ENCODE measurements at regions not wholly inside any gene's neighbourhood (a gene's known extent, or its start where the extent isn't known, plus 50 kb on each side); places are given as distances from the start of the nearest gene placed in this dataset.
"Not testable (repeated sequence)": the region's sequence is repeated elsewhere in the genome, so short reads cannot be mapped to it uniquely, and the experiment has no call there.

DNA sequence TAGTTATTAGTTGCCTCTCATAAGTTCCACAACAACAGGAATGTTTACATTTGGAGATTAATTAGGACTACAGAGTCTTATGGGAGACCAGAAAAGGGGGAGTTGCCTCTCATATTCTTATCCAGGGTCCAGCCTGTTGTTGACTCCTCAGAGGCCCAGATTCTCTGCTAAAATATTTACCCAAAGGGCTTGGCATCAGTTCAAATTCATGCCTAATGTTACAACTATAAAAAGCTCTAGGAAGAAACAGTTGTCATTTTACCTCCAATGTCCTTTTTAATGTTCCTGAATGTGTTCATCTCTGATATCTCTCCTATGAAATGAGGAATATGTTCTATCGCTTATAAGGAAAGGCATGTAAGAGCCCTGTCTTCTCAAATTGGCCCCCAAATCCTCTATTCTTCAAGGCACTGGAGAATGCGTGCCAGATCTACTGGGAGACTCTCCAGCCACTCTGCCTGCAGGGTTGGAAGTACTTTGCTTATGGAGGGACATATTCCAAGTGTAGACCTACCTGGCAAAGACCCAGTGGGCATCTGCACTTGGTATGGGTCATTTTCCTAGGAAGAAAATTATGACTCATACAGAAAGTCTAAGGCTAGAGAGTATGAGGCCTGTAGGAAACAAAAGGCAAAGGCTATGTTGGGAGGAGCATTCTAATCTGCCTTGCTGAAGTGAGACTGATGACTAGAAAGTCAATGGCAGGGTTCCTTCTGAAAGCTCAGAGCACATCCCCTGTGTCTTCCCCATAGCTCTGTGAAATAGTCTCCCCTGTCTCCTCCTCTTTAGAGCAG is 192.6 kb downstream of the ESM1 start:
- in situ Hi-C loops (cut with HindIII; ENCODE audit: low sequenced_read_pairs) = no loop called here
- no peak for DNase-seq (ENCODE audit: low read depth)
- TF ChIP-seq, protein P1, sequence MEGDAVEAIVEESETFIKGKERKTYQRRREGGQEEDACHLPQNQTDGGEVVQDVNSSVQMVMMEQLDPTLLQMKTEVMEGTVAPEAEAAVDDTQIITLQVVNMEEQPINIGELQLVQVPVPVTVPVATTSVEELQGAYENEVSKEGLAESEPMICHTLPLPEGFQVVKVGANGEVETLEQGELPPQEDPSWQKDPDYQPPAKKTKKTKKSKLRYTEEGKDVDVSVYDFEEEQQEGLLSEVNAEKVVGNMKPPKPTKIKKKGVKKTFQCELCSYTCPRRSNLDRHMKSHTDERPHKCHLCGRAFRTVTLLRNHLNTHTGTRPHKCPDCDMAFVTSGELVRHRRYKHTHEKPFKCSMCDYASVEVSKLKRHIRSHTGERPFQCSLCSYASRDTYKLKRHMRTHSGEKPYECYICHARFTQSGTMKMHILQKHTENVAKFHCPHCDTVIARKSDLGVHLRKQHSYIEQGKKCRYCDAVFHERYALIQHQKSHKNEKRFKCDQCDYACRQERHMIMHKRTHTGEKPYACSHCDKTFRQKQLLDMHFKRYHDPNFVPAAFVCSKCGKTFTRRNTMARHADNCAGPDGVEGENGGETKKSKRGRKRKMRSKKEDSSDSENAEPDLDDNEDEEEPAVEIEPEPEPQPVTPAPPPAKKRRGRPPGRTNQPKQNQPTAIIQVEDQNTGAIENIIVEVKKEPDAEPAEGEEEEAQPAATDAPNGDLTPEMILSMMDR (IDR thresholded peaks at IDR 0.05; ENCODE audit: low read depth, low read length, missing control alignments) = no peak
- H3K4me3 ChIP-seq (ENCODE audit: low read depth, low read length) = no peak overlapping the region

DNA sequence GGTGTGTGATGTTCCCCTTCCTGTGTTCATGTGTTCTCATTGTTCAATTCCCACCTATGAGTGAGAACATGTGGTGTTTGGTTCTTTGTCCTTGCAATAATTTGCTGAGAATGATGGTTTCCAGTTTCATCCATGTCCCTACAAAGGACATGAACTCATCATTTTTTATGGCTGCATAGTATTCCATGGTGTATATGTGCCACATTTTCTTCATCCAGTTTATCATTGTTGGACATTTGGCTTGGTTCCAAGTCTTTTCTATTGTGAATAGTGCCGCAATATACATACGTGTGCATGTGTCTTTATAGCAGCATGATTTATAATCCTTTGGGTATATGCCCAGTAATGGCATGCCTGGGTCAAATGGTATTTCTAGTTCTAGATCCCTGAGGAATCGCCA is 197.5 kb downstream of the ESM1 start:
- H3K4me3 ChIP-seq (ENCODE audit: low read depth, low read length); in situ Hi-C loops (cut with HindIII; ENCODE audit: low sequenced_read_pairs); DNase-seq (ENCODE audit: low read depth): not testable (repeated sequence)

DNA sequence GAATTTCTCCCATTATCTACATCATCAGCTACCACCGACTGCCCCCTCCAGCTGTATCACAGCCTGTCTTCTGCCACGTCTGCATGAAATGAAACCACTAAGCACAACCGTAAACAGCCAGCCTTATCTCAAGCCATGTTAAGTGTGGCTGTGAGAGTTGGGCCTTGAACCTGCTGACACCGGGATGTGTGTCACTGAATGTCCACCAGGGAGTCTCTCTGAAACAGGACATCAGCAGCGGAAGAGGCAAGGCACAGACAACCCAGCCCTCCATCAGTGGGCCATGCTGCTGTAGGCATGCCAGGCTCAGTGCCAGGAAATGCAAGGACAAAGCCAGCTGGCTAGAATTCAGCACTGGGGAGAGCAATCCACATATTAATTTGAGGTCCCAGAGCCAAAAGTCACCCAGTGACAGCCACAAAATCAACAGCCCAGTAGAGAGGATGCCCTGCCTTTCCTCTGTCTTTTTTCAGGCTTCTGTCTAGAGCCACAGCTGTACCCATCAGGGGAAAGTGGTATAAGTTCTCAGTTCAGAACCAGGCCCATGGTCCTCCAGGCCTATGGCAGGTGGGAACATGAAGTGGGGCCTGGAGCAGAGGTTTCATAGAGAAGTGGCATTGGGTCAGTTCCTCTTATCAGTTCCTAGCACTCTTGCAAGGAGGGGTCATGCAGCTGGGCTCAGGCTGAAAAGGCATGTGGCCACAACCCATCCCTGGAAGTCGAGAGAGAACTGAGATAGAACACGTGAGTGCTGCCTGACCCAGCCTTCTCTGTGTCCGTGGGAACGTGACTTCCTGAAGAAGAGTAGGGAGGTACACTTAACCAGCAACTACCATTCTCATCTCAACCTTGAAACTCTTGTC is 199.4 kb downstream of the ESM1 start:
- in situ Hi-C loops (cut with HindIII; ENCODE audit: low sequenced_read_pairs) = no loop called here
- no peak for DNase-seq (ENCODE audit: low read depth)
- TF ChIP-seq, protein P1 (IDR thresholded peaks at IDR 0.05; ENCODE audit: low read depth, low read length, missing control alignments) = no peak
- no peak overlapping the region for H3K4me3 ChIP-seq (ENCODE audit: low read depth, low read length)

DNA sequence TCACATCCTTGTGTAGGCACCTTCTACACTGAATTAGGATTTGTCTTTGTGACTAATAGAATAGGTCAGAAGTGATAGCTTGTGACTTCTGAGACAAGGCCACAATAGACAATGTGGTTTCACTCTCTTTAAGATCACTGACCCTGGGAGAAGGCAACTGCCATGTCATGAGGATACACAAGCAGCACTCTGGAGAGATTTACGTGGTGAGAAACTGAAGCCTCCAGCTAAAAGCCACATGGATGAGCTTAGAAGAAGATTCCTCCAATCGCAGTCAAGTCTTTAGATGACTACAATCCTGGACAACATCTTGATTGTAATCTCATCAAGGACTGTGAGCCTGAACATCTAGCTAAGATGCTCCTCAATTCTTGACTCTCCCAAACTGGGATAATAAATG is 206.6 kb downstream of the ESM1 start:
- TF ChIP-seq, protein P1 (IDR thresholded peaks at IDR 0.05; ENCODE audit: low read depth, low read length, missing control alignments) = no peak
- in situ Hi-C loops (cut with HindIII; ENCODE audit: low sequenced_read_pairs) = no loop called here
- DNase-seq (ENCODE audit: low read depth) = no peak
- H3K4me3 ChIP-seq (ENCODE audit: low read depth, low read length) = no peak overlapping the region

DNA sequence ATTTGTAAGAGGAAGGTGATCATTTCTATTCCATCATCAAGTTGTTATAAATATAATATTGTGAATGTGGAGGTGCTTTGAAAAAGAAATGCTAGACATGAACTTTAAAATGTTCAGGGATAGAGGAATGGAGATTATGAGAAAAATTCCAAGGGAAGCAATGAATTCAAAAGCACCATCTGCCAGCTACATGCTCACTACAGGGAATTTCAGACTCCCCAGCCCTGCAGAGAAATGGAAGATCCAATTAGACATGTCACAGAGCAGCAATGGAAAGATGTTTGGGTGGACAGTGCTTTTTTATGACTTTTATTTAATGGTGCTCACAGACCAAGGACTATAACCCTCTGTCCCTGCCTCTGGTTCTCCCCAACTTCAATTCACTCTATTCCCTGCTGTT is 209.7 kb downstream of the ESM1 start:
- in situ Hi-C loops (cut with HindIII; ENCODE audit: low sequenced_read_pairs) = no loop called here

DNA sequence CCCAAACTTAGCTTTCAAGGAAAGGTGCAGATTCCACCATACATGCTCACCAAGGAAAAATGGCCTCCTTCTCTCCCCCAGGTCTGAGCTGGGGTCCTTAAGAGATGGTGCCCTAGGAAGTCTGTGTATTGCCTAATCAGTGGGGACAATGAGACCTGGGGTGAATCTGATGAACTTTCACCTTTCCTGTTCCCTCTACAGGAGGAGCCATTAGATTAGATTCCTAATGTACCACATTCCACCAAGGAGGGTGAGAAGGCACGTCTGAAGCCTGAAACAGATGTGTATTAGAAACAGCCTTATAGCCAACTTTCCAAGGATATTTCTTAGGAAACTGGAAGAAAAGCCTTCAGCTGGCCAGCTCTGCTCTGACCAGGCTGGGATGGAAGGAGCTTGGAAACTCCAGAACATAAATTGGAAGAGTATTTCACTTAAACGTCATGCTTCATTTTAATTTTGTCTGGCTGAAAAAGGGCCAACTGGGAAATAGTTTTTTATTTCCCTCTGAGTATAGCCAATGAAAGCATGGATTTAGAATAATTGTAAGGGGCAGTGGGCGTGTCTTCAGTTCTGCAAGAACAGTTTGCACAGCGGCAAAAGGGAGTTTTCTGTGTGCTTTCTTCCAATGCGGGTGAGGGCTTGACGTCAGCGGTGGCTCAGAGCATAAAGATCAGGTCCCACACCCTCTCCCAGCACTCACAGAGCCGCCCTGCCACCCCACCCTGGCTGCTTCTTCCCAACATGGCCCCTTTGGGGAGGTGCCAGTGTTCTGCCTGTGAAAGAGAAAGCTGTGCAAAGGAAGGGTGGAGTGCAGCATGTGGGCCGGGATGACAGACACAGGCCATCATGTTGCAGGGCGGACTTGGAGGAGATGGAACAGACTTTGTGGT is 210.9 kb downstream of the ESM1 start:
- in situ Hi-C loops (cut with HindIII; ENCODE audit: low sequenced_read_pairs) = no loop called here
- TF ChIP-seq, protein P1 (IDR thresholded peaks at IDR 0.05; ENCODE audit: low read depth, low read length, missing control alignments) = no peak
- DNase-seq (ENCODE audit: low read depth) = no peak
- H3K4me3 ChIP-seq (ENCODE audit: low read depth, low read length) = no peak overlapping the region

More for the DNA sequence above, 209.7 kb downstream of the ESM1 start:
- no peak for DNase-seq (ENCODE audit: low read depth)
- TF ChIP-seq, protein P1 (IDR thresholded peaks at IDR 0.05; ENCODE audit: low read depth, low read length, missing control alignments) = no peak
- no peak overlapping the region for H3K4me3 ChIP-seq (ENCODE audit: low read depth, low read length)

Data from astrocyte of the cerebellum (primary cell).